SK-N-SH (cell line): ENCODE measurements at regions not wholly inside any gene's neighbourhood (a gene's known extent, or its start where the extent isn't known, plus 50 kb on each side); places are given as distances from the start of the nearest gene placed in this dataset.

Source experiments
- CTCF ChIP-seq: fragments of 200-600 bp; sonication (generic); IDR thresholded peaks from 2 replicates; pipeline ENCODE4 v1.6.1; 2017; ENCODE audit warnings: antibody characterized with exemption, mild to moderate bottlenecking, moderate library complexity
- GATA2 ChIP-seq: sonication (generic); formaldehyde crosslinking; IDR thresholded peaks from 2 replicates; pipeline ENCODE4 v1.5.0; 2020; ENCODE audit warnings: mild to moderate bottlenecking, missing genetic modification reagents

- TF ChIP-seq GATA2 (CRISPR knock-in tag) (peak; percentile 35; the same call in 1 of the 2 replicates), CTCF (no peak)
Observed at GRCh38 chr3:59570806-59571205, 521.0 kb upstream of the CFAP20DC start.
